OCI-LY1 (cell line): ENCODE measurements at regions not wholly inside any gene's neighbourhood (a gene's known extent, or its start where the extent isn't known, plus 50 kb on each side); places are given as distances from the start of the nearest gene placed in this dataset.

Source experiments
- H2AFZ ChIP-seq: fragments of 200-600 bp; sonication (generic), shearing (Covaris generic); 2 replicates; pipeline ENCODE4 v1.6.0; 2014; ENCODE audit warnings: antibody characterized with exemption, mild to moderate bottlenecking, low read length
- H3F3A ChIP-seq: fragments of 200-600 bp; sonication (generic), shearing (Covaris generic); 2 replicates; pipeline ENCODE4 v1.6.0; 2014; ENCODE audit warnings: mild to moderate bottlenecking, antibody characterized with exemption, low read length, moderate library complexity; ENCODE audit not compliant: insufficient read depth
- H3K27ac ChIP-seq: fragments of 200-600 bp; sonication (generic); 2 replicates; pipeline ENCODE4 v1.5.1; 2014; ENCODE audit warnings: low read length, mixed run types, mild to moderate bottlenecking, low read depth; ENCODE audit not compliant: poor library complexity, severe bottlenecking
- H3K27me3 ChIP-seq: fragments of 200-600 bp; sonication (generic); 2 replicates; pipeline ENCODE4 v1.6.0; 2014; ENCODE audit warnings: antibody characterized with exemption, mild to moderate bottlenecking, low read length, moderate library complexity; ENCODE audit not compliant: insufficient read depth
- H3K36me3 ChIP-seq: fragments of 200-600 bp; sonication (generic); 2 replicates; pipeline ENCODE4 v1.6.1; 2014; ENCODE audit warnings: mild to moderate bottlenecking, antibody characterized with exemption, low read length, moderate library complexity, mixed read lengths; ENCODE audit not compliant: insufficient read depth
- H3K4me1 ChIP-seq: fragments of 200-600 bp; sonication (generic); 2 replicates; pipeline ENCODE4 v1.5.1; 2014; ENCODE audit warnings: mild to moderate bottlenecking, low read length, moderate library complexity; ENCODE audit not compliant: insufficient read depth, severe bottlenecking
- H3K4me2 ChIP-seq: fragments of 200-600 bp; sonication (generic), shearing (Covaris generic); 2 replicates; pipeline ENCODE4 v1.6.1; 2014; ENCODE audit warnings: low read length
- H3K4me3 ChIP-seq: fragments of 200-600 bp; sonication (generic); 2 replicates; pipeline ENCODE4 v1.5.1; 2014; ENCODE audit warnings: low read length, low read depth, mild to moderate bottlenecking, mixed read lengths; ENCODE audit not compliant: poor library complexity, severe bottlenecking
- H3K79me2 ChIP-seq: fragments of 200-600 bp; shearing (Covaris generic); 2 replicates; pipeline ENCODE4 v1.6.1; 2016; ENCODE audit warnings: mixed run types, low read length, mixed read lengths; ENCODE audit not compliant: insufficient read depth
- H3K9ac ChIP-seq: fragments of 200-600 bp; sonication (generic), shearing (Covaris generic); 2 replicates; pipeline ENCODE4 v1.6.1; 2014; ENCODE audit warnings: mild to moderate bottlenecking, low read length, mixed read lengths
- H3K9me2 ChIP-seq: fragments of 200-600 bp; sonication (generic), shearing (Covaris generic); 2 replicates; pipeline ENCODE4 v1.6.1; 2014; ENCODE audit warnings: low read depth, mild to moderate bottlenecking, low read length, mixed read lengths
- H3K9me3 ChIP-seq: fragments of 200-600 bp; shearing (Covaris generic); 2 replicates; pipeline ENCODE4 v1.6.1; 2014; ENCODE audit warnings: low read length, mixed read lengths
- H4K20me1 ChIP-seq: fragments of 200-600 bp; sonication (generic), shearing (Covaris generic); 2 replicates; pipeline ENCODE4 v1.6.0; 2016; ENCODE audit warnings: mild to moderate bottlenecking, low read length; ENCODE audit not compliant: insufficient read depth
- EZH2 ChIP-seq: fragments of 200-600 bp; sonication (generic), shearing (Covaris generic); IDR thresholded peaks from 2 replicates; pipeline ENCODE4 v1.8.0; 2017; ENCODE audit warnings: borderline replicate concordance, mixed run types, mild to moderate bottlenecking, antibody characterized with exemption, low read length, moderate library complexity, mixed read lengths
- TF ChIP-seq, protein P1 (sequence below): fragments of 200-600 bp; sonication (generic), shearing (Covaris generic); IDR thresholded peaks from 2 replicates; pipeline ENCODE4 v1.5.1; 2017; ENCODE audit warnings: mild to moderate bottlenecking, antibody characterized with exemption, low read length, moderate library complexity, mixed read lengths

DNA sequence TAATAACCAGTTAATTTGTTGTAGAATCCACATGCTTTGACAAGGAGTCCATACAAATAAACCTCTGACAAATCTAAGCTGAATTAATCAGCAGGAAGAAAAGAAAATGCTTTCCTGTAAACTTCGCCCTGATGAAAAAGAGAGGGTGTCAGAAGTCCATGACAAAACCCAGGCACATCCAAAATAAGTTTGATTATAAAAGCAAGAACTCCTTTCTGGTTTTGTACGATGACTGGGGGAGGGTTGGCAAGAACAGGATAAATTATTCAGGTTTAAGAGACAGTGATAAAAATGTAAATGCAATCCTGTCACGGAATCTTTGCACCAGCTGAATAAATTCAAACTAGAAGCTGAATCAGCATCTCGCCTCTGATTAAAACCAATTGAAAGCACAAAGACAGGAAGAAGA is 469.2 kb upstream of the TNP1 start:
- Histone ChIP-seq H3K36me3 (no peaks in the 10 kb centered on the region), H3K27ac (no peak overlapping the region), H3K4me1 (no peaks in the 10 kb centered on the region), H3K4me3 (no peak overlapping the region), H3K9me3 (no peaks in the 10 kb centered on the region), H4K20me1 (no peaks in the 10 kb centered on the region), H3K79me2 (no peaks in the 10 kb centered on the region), H2AFZ (no peak overlapping the region), H3K9me2 (no peaks in the 10 kb centered on the region), H3K27me3 (no peaks in the 10 kb centered on the region; the same call in 1 of the 2 replicates), H3K4me2 (no peak overlapping the region), H3F3A (no peaks in the 10 kb centered on the region), H3K9ac (no peak overlapping the region)
- TF ChIP-seq, protein P1, sequence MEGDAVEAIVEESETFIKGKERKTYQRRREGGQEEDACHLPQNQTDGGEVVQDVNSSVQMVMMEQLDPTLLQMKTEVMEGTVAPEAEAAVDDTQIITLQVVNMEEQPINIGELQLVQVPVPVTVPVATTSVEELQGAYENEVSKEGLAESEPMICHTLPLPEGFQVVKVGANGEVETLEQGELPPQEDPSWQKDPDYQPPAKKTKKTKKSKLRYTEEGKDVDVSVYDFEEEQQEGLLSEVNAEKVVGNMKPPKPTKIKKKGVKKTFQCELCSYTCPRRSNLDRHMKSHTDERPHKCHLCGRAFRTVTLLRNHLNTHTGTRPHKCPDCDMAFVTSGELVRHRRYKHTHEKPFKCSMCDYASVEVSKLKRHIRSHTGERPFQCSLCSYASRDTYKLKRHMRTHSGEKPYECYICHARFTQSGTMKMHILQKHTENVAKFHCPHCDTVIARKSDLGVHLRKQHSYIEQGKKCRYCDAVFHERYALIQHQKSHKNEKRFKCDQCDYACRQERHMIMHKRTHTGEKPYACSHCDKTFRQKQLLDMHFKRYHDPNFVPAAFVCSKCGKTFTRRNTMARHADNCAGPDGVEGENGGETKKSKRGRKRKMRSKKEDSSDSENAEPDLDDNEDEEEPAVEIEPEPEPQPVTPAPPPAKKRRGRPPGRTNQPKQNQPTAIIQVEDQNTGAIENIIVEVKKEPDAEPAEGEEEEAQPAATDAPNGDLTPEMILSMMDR = no peak
- no peak for TF ChIP-seq EZH2

DNA sequence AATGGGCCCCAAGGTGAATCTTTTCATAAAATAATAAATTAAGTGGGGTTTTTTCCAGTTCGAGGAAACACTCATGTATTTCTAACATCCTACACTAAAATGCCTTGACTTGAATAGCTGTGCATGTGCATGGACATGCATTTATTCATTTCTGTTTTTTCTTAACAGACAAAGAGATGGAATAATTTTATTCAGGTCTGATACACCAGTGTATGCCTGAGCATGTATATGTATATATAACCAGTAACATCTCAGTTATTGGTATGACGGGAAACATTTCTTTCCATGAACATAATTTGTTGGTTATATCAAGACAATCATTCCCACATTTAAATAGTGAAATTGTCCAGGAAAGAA is 468.7 kb upstream of the TNP1 start:
- Histone ChIP-seq H3K9me2 (no peaks in the 10 kb centered on the region), H3K4me2 (no peak overlapping the region), H3F3A (no peaks in the 10 kb centered on the region), H2AFZ (no peak overlapping the region), H4K20me1 (no peaks in the 10 kb centered on the region), H3K4me1 (no peaks in the 10 kb centered on the region), H3K27ac (no peak overlapping the region), H3K4me3 (no peak overlapping the region), H3K36me3 (no peaks in the 10 kb centered on the region), H3K9ac (no peak overlapping the region), H3K79me2 (no peaks in the 10 kb centered on the region), H3K9me3 (no peaks in the 10 kb centered on the region), H3K27me3 (no peaks in the 10 kb centered on the region; the same call in 1 of the 2 replicates)
- TF ChIP-seq EZH2 = no peak
- TF ChIP-seq, protein P1 = no peak

DNA sequence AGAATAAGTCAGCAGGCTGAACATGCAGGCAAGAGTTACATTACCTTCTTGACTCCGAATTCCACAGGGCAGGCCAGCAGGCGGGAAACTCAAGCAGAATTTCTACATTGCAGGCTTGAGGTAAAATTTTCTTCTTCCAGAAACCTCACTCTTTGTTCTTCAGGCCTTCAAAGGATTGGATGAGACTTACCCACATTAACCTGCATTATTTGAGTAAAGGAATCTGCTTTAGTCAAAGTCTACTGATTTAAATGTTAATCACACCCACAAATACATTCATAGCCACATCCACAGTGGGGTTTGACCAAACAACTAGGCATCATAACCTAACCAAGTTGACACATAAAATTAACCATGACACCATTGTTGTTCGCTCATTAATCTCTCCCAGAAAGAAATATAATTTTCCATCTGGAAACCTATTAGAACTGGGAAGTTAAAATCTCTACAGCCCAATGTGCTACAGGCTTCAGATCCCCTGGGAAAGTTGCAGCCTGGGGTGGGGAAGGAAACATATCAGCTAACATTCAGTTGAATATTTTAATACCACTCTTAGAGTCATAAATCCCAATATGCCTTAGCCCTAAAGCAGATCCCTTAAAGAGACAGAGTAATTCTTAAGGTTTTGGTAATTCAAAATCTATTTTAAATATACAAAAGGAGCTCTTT is 468.2 kb upstream of the TNP1 start:
- H3K27ac ChIP-seq = no peak overlapping the region
- no peaks in the 10 kb centered on the region for H3K36me3 ChIP-seq
- H3K79me2 ChIP-seq = no peaks in the 10 kb centered on the region
- H3K9me2 ChIP-seq = no peaks in the 10 kb centered on the region
- H4K20me1 ChIP-seq = no peaks in the 10 kb centered on the region
- H3K4me1 ChIP-seq = no peaks in the 10 kb centered on the region
- H3K4me2 ChIP-seq = no peak overlapping the region
- TF ChIP-seq, protein P1 = no peak
- no peak for TF ChIP-seq EZH2
- H3F3A ChIP-seq = no peaks in the 10 kb centered on the region
- no peak overlapping the region for H2AFZ ChIP-seq
- no peak overlapping the region for H3K9ac ChIP-seq
- H3K9me3 ChIP-seq = no peaks in the 10 kb centered on the region
- no peaks in the 10 kb centered on the region; the same call in 1 of the 2 replicates for H3K27me3 ChIP-seq
- H3K4me3 ChIP-seq = no peak overlapping the region
